AG04449 (cell line): ENCODE measurements at regions not wholly inside any gene's neighbourhood (a gene's known extent, or its start where the extent isn't known, plus 50 kb on each side); places are given as distances from the start of the nearest gene placed in this dataset.

Experiments
- CTCF ChIA-PET: fragments of 350-600 bp; formaldehyde crosslinking; extraction: SDS; loops from one replicate; lab custom pipeline; 2021; ENCODE audit warnings: antibody characterized with exemption; lab: Yijun Ruan, JAX
- POLR2A ChIA-PET: fragments of 400-600, 350-600 bp; formaldehyde crosslinking; extraction: SDS; loops from one replicate; lab custom pipeline; 2020; ENCODE audit warnings: antibody characterized with exemption, inconsistent platforms; lab: Yijun Ruan, JAX
- DNase-seq: peaks from one replicate; pipeline ENCODE4 v3.0.0-alpha.2; 2010; ENCODE audit warnings: low read depth, low spot score
- H3K4me3 ChIP-seq: 2 replicates; pipeline ENCODE4 v1.5.1; 2011; ENCODE audit warnings: low read depth, mild to moderate bottlenecking, control low read depth, low read length
- CTCF ChIP-seq: IDR thresholded peaks from one replicate; pipeline ENCODE4 v1.5.1; 2011; ENCODE audit warnings: mild to moderate bottlenecking, moderate library complexity, low read length, control low read depth, inconsistent platforms; ENCODE audit not compliant: insufficient read depth; ENCODE audit errors: missing control alignments

- TF ChIP-seq CTCF, result no peak
- H3K4me3 ChIP-seq, result no peak overlapping the region
- ChIA-PET CTCF (no interaction called here), POLR2A (no interaction called here)
- no peak for DNase-seq
Measured at GRCh38 chr2:57563015-57563414, 483.6 kb upstream of the VRK2 start.

- no peak overlapping the region for H3K4me3 ChIP-seq
- ChIA-PET CTCF (no interaction called here), POLR2A (no interaction called here)
- DNase-seq, result no peak
- no peak for TF ChIP-seq CTCF
Measured at GRCh38 chr2:57567245-57567644, 479.4 kb upstream of the VRK2 start.

GRCh38 chr2:57569396-57569795 is 477.2 kb upstream of the VRK2 start:
- no peak for TF ChIP-seq CTCF
- no peak for DNase-seq
- POLR2A ChIA-PET, result no interaction called here
- CTCF ChIA-PET, result no interaction called here
- H3K4me3 ChIP-seq, result no peak overlapping the region

- no peak for TF ChIP-seq CTCF
- CTCF ChIA-PET, result no interaction called here
- POLR2A ChIA-PET, result no interaction called here
- no peak for DNase-seq
- H3K4me3 ChIP-seq, result no peak overlapping the region
Measured at GRCh38 chr2:57570961-57571360, 475.6 kb upstream of the VRK2 start.

GRCh38 chr2:57575700-57576268 is 470.8 kb upstream of the VRK2 start:
- H3K4me3 ChIP-seq, result no peak overlapping the region
- POLR2A ChIA-PET, result no interaction called here
- CTCF ChIA-PET, result no interaction called here
- no peak for TF ChIP-seq CTCF
- no peak for DNase-seq

- TF ChIP-seq CTCF, result no peak
- DNase-seq, result no peak
- ChIA-PET CTCF (no interaction called here), POLR2A (no interaction called here)
- no peak overlapping the region for H3K4me3 ChIP-seq
Measured at GRCh38 chr2:57576983-57577382, 469.6 kb upstream of the VRK2 start.
